HEK293 (cell line): ENCODE measurements at regions not wholly inside any gene's neighbourhood (a gene's known extent, or its start where the extent isn't known, plus 50 kb on each side); places are given as distances from the start of the nearest gene placed in this dataset.

Experiments
- CTCF ChIA-PET: fragments of 350-600 bp; formaldehyde crosslinking; extraction: SDS; loops from one replicate; lab custom pipeline; 2021; ENCODE audit warnings: antibody characterized with exemption; lab: Yijun Ruan, JAX
- POLR2A ChIA-PET: fragments of 300-600 bp; formaldehyde crosslinking; extraction: SDS; loops from one replicate; lab custom pipeline; 2020; ENCODE audit warnings: antibody characterized with exemption, inconsistent platforms; lab: Yijun Ruan, JAX
- H3K27ac ChIP-seq: fragments of 200-500 bp; sonication (Bioruptor generic); 2 replicates; pipeline ENCODE4 v1.5.1; 2014; ENCODE audit warnings: low read depth, low read length, control low read depth, inconsistent platforms; ENCODE audit errors: extremely low read depth
- H3K36me3 ChIP-seq, 2 experiments: fragments of 200-500 bp in 1 of 2; sonication (Bioruptor generic) in 1 of 2; 1 replicate in 1 of 2; 2 replicates in 1 of 2; pipeline ENCODE4 v1.5.1; 2014 to 2017; ENCODE audit warnings: inconsistent platforms in 2 of 2, low read length in 2 of 2; ENCODE audit not compliant: control insufficient read depth in 2 of 2, insufficient read depth in 1 of 2
- H3K4me1 ChIP-seq: fragments of 200-500 bp; sonication (Bioruptor generic); 2 replicates; pipeline ENCODE4 v1.5.1; 2014; ENCODE audit warnings: mild to moderate bottlenecking, low read length, inconsistent platforms; ENCODE audit not compliant: control insufficient read depth, insufficient read depth
- H3K4me3 ChIP-seq: 2 replicates; pipeline ENCODE4 v1.5.1; 2011; ENCODE audit warnings: low read depth, mild to moderate bottlenecking, control low read depth, low read length, moderate library complexity
- H3K9me3 ChIP-seq: fragments of 200-500 bp; sonication (Bioruptor generic); 2 replicates; pipeline ENCODE4 v1.5.1; 2014; ENCODE audit warnings: low read depth, low read length, inconsistent platforms; ENCODE audit not compliant: control insufficient read depth, insufficient read depth
- ATF2 ChIP-seq: fragments of 450-650 bp; formaldehyde crosslinking; IDR thresholded peaks from 2 replicates; pipeline ENCODE4 v1.5.1; 2016; ENCODE audit warnings: missing biosample characterization, missing genetic modification characterization, low read depth
- GLIS2 ChIP-seq: fragments of 450-650 bp; formaldehyde crosslinking; IDR thresholded peaks from 2 replicates; pipeline ENCODE4 v1.5.1; 2016; ENCODE audit warnings: missing biosample characterization, missing genetic modification characterization
- HOXA7 ChIP-seq: sonication (generic); formaldehyde crosslinking; IDR thresholded peaks from 2 replicates; pipeline ENCODE4 v1.8.1; 2022; ENCODE audit warnings: missing genetic modification reagents, borderline replicate concordance
- HOXC10 ChIP-seq: sonication (generic); formaldehyde crosslinking; IDR thresholded peaks from 2 replicates; pipeline ENCODE4 v1.8.1; 2023; ENCODE audit warnings: mild to moderate bottlenecking, missing genetic modification reagents
- IKZF3 ChIP-seq: fragments of 450-650 bp; IDR thresholded peaks from 2 replicates; pipeline ENCODE4 v1.5.0; 2018; ENCODE audit warnings: missing biosample characterization, mild to moderate bottlenecking, missing genetic modification characterization, moderate library complexity
- MYNN ChIP-seq: fragments of 450-650 bp; formaldehyde crosslinking; IDR thresholded peaks from 2 replicates; pipeline ENCODE4 v1.5.1; 2016; ENCODE audit warnings: missing biosample characterization, missing genetic modification characterization, borderline replicate concordance
- PRDM4 ChIP-seq: fragments of 450-650 bp; formaldehyde crosslinking; IDR thresholded peaks from 2 replicates; pipeline ENCODE4 v1.5.1; 2017; ENCODE audit warnings: missing biosample characterization, missing genetic modification characterization
- SCRT2 ChIP-seq: fragments of 450-650 bp; formaldehyde crosslinking; IDR thresholded peaks from 2 replicates; pipeline ENCODE4 v1.5.1; 2016; ENCODE audit warnings: missing biosample characterization, missing genetic modification characterization
- ZNF114 ChIP-seq: fragments of 450-650 bp; formaldehyde crosslinking; IDR thresholded peaks from 2 replicates; pipeline ENCODE4 v1.5.0; 2017; ENCODE audit warnings: missing biosample characterization, missing genetic modification characterization
- ZNF148 ChIP-seq: fragments of 450-650 bp; formaldehyde crosslinking; IDR thresholded peaks from 2 replicates; pipeline ENCODE4 v1.5.0; 2017; ENCODE audit warnings: missing biosample characterization, missing genetic modification characterization, borderline replicate concordance
- ZNF157 ChIP-seq: fragments of 450-650 bp; formaldehyde crosslinking; IDR thresholded peaks from 2 replicates; pipeline ENCODE4 v1.5.1; 2016; ENCODE audit warnings: missing biosample characterization, missing genetic modification characterization
- ZNF18 ChIP-seq: fragments of 450-650 bp; formaldehyde crosslinking; IDR thresholded peaks from 2 replicates; pipeline ENCODE4 v1.5.1; 2016; ENCODE audit warnings: missing biosample characterization, missing genetic modification characterization
- ZNF248 ChIP-seq: fragments of 450-650 bp; formaldehyde crosslinking; IDR thresholded peaks from 2 replicates; pipeline ENCODE4 v1.5.1; 2017; ENCODE audit warnings: missing biosample characterization, missing genetic modification characterization
- ZNF394 ChIP-seq: fragments of 450-650 bp; formaldehyde crosslinking; IDR thresholded peaks from 2 replicates; pipeline ENCODE4 v1.5.1; 2016; ENCODE audit warnings: missing biosample characterization, missing genetic modification characterization, mild to moderate bottlenecking, moderate library complexity, borderline replicate concordance
- ZNF449 ChIP-seq: fragments of 450-650 bp; formaldehyde crosslinking; IDR thresholded peaks from 2 replicates; pipeline ENCODE4 v1.5.1; 2017; ENCODE audit warnings: missing biosample characterization, mild to moderate bottlenecking, missing genetic modification characterization, moderate library complexity
- ZNF704 ChIP-seq: fragments of 450-650 bp; formaldehyde crosslinking; IDR thresholded peaks from 2 replicates; pipeline ENCODE4 v1.5.1; 2016; ENCODE audit warnings: missing biosample characterization, missing genetic modification characterization
- ZNF792 ChIP-seq: fragments of 450-650 bp; formaldehyde crosslinking; IDR thresholded peaks from 2 replicates; pipeline ENCODE4 v1.5.1; 2016; ENCODE audit warnings: missing biosample characterization, missing genetic modification characterization

GRCh38 chr4:34851411-34851810 lies 1392.9 kb downstream of the ARAP2 start:
- ChIA-PET CTCF (interaction anchor here (0.7 kb wide), 1 partner anchor 301 kb away, joined by 3 read pairs; no protein-coding TSS in a partner anchor), POLR2A (interaction anchor here (1.1 kb wide), 1 partner anchor 20 kb away, joined by 3 read pairs; no protein-coding TSS in a partner anchor)
- H3K4me3 ChIP-seq = no peak overlapping the region
- H3K9me3 ChIP-seq = no peaks in the 10 kb centered on the region
- H3K4me1 ChIP-seq = no peaks in the 10 kb centered on the region
- no peak for TF ChIP-seq ZNF18 (tag by site-specific recombination)
- no peak for TF ChIP-seq IKZF3 (tag by site-specific recombination)
- TF ChIP-seq HOXA7 (CRISPR knock-in tag) = no peak
- TF ChIP-seq ZNF148 (tag by site-specific recombination) = no peak
- no peak for TF ChIP-seq ZNF157 (tag by site-specific recombination)
- no peak for TF ChIP-seq ZNF114 (tag by site-specific recombination)
- TF ChIP-seq ZNF248 = no peak
- TF ChIP-seq PRDM4 = no peak
- TF ChIP-seq ZNF792 = no peak
- no peak for TF ChIP-seq ZNF704
- no peak for TF ChIP-seq HOXC10 (CRISPR knock-in tag)
- TF ChIP-seq ZNF394 (tag by site-specific recombination) = no peak
- TF ChIP-seq SCRT2 (tag by site-specific recombination) = no peak
- no peak for TF ChIP-seq ATF2
- no peak for TF ChIP-seq ZNF449 (tag by site-specific recombination)
- TF ChIP-seq GLIS2 (tag by site-specific recombination) = no peak
- no peak for TF ChIP-seq MYNN (tag by site-specific recombination)
- H3K27ac ChIP-seq = no peak overlapping the region
- no peaks in the 10 kb centered on the region for H3K36me3 ChIP-seq
